ENCODE measurements at regions not wholly inside any gene's neighbourhood (a gene's known extent, or its start where the extent isn't known, plus 50 kb on each side); places are given as distances from the start of the nearest gene placed in this dataset.
"Not testable (repeated sequence)": the region's sequence is repeated elsewhere in the genome, so short reads cannot be mapped to it uniquely, and the experiment has no call there.

DNA sequence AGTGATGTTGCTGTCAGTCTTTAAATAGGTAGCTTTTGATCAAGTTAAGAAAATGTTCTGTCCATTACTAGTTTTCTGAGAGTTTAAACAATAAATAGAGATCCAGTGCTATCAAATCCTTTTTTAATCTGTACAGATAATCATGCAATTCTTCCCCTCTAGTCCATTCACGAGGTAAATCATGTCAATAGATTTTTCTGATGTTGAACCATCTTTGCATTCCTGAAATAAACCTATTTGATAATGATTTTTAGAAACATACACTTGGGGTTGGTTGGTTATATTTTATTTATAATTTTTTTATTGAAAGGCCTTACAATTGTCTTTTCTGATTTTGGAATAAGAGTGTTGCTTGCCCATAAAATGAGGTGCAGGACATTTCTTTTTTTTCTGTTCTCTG is 95.0 kb downstream of the FAM53A start:
- ATAC-seq (ENCODE audit: low read depth), result no peak
- no peak overlapping the region for H3K27ac Mint-ChIP-seq
- peaks cover 17% of the 10 kb centered on the region for H3K9me3 Mint-ChIP-seq
- H3K27me3 Mint-ChIP-seq, result peaks cover 2% of the 10 kb centered on the region
- H3K4me1 Mint-ChIP-seq, result peaks cover 2% of the 10 kb centered on the region
- DNase-seq (ENCODE audit: low spot score in 2 of 2), result no peak
- no peak overlapping the region for H3K4me3 Mint-ChIP-seq
- peaks cover 5% of the 10 kb centered on the region for H3K36me3 Mint-ChIP-seq

- Mint-ChIP-seq H3K4me3 (no peak overlapping the region), H3K27ac (no peak overlapping the region), H3K27me3 (peaks cover 2% of the 10 kb centered on the region), H3K36me3 (peaks cover 5% of the 10 kb centered on the region), H3K4me1 (peaks cover 2% of the 10 kb centered on the region), H3K9me3 (peaks cover 17% of the 10 kb centered on the region)
- no peak for DNase-seq (ENCODE audit: low spot score in 2 of 2)
- ATAC-seq (ENCODE audit: low read depth), result no peak
Measured at GRCh38 chr4:1588306-1588705, 95.8 kb downstream of the FAM53A start.

DNA sequence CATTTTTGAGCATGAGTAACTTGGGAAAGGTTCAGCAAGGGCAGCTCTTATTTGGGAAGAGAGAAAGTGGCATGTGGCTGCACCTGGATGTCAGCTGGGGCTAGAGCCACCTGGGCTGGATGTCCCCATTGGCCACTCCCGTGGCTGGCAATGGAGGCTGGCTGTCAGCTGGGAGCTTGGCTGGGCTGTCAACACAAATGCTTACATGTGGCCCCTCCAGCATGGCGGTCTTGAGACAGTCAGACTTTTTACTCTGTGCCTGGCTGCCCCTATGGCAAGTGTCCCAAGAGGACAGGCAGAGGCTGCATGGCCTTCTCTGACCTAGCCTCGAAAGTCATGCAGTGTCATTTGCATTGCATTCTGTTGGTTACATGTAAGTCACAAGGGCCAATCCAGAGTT is 99.6 kb downstream of the FAM53A start:
- H3K27ac Mint-ChIP-seq, result no peak overlapping the region
- ATAC-seq (ENCODE audit: low read depth) (no peak), DNase-seq (ENCODE audit: low spot score in 2 of 2) (no peak)

DNA sequence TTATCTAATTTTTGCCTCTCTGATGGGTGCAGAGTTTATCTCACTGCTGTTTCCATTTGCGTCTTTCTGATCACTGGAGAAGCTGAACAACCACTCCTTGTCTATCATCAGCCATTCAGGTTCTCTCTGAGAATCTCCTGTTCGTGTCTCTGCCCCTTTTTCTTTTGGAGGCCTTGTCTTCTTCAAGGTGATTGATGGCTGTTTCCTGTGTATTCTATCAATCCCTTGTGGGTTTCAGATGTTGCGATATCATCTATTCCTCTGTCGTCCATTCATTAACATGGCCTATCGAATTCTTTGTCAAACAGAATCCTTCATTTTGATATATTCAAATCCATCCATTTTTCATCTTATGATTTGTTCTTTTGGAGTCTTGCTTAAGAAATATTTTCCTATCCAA is 100.3 kb downstream of the FAM53A start:
- Mint-ChIP-seq H3K27ac (peak overlapping the region; percentile 56), H3K4me3 (no peak overlapping the region), H3K27me3 (no peaks in the 10 kb centered on the region), H3K4me1 (peaks cover 7% of the 10 kb centered on the region), H3K36me3 (no peaks in the 10 kb centered on the region), H3K9me3 (peaks cover 6% of the 10 kb centered on the region)
- ATAC-seq (ENCODE audit: low read depth) (no peak), DNase-seq (ENCODE audit: low spot score in 2 of 2) (no peak)

More for the DNA sequence above, 99.6 kb downstream of the FAM53A start:
- Mint-ChIP-seq H3K9me3 (peaks cover 8% of the 10 kb centered on the region), H3K36me3 (no peaks in the 10 kb centered on the region), H3K27me3 (no peaks in the 10 kb centered on the region), H3K4me1 (peaks cover 7% of the 10 kb centered on the region), H3K4me3 (no peak overlapping the region)

- DNase-seq (ENCODE audit: low spot score in 2 of 2) (no peak), ATAC-seq (ENCODE audit: low read depth) (no peak)
- Mint-ChIP-seq H3K9me3 (peaks cover 2% of the 10 kb centered on the region), H3K4me1 (peaks cover 7% of the 10 kb centered on the region), H3K27me3 (no peaks in the 10 kb centered on the region), H3K27ac (peak overlapping the region; percentile 56), H3K4me3 (no peak overlapping the region), H3K36me3 (no peaks in the 10 kb centered on the region)
Measured at GRCh38 chr4:1583051-1583785, 100.9 kb downstream of the FAM53A start.

DNA sequence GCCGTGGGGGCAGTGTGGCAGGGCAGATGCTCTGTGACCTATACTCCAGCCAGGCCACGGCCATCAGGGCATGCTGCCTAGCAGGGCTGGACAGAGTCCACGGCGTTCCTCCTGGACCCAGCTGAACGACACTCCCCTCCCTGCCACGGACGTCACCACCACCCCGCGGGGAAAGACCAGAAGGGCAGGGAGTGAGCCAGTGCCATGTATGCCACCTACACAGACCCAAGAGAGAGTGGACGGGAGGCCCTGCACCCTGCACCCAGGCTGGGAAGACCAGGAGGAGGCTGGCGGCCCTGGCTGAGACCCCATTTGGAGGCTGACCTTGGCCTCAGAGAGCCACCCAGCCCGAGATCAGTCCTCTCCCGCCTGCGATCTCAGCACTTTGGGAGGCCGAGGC is 101.9 kb downstream of the FAM53A start:
- H3K4me3 Mint-ChIP-seq, result no peak overlapping the region
- peaks cover 7% of the 10 kb centered on the region for H3K4me1 Mint-ChIP-seq
- no peak overlapping the region for H3K27ac Mint-ChIP-seq
- DNase-seq (ENCODE audit: low spot score in 2 of 2) (no peak), ATAC-seq (ENCODE audit: low read depth) (no peak)
- H3K27me3 Mint-ChIP-seq, result no peaks in the 10 kb centered on the region
- H3K36me3 Mint-ChIP-seq, result no peaks in the 10 kb centered on the region
- H3K9me3 Mint-ChIP-seq, result peaks cover 2% of the 10 kb centered on the region

DNA sequence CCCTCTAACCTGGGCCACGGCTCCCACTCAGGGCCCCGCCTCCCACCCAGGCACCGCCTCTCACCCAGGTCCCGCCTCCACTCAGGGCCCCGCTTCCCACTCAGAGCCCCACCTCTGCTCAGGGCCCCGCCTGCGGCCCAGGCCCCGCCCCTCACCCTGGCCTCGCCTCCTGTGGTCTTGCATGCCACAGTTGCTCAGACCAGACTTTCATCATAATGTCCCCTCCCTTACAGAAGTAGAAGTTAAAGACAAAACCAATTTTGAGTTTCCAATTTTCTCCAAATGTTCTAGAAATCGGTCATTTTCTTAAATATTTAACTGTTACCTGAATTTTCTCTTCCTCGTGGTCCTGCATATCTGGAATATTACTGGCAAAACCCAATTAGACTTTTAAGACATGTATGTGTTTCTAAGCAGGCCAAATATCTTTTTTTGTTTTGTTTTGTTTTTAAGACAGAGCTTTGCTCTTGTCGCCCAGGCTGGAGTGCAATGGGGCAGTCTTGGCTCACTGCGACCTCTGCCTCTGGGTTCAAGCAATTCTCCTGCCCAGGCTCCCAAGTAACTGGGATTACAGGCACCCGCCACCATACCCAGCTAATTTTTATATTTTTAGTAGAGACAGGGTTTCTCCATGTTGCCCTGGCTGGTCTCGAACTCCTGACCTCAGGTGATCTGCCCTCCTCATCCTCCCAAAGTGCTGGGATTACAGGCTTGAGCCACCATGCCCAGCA is 102.8 kb downstream of the FAM53A start:
- DNase-seq (ENCODE audit: low spot score in 2 of 2), result peak; percentile 89 to 95
- H3K9me3 Mint-ChIP-seq, result not testable (repeated sequence)
- peak overlapping the region; percentile 41 for H3K4me3 Mint-ChIP-seq

GRCh38 chr4:1580692-1581012 is 103.5 kb downstream of the FAM53A start:
- not testable (repeated sequence) for ATAC-seq (ENCODE audit: low read depth); DNase-seq (ENCODE audit: low spot score in 2 of 2); H3K9me3 Mint-ChIP-seq; H3K4me1 Mint-ChIP-seq; H3K27me3 Mint-ChIP-seq; H3K4me3 Mint-ChIP-seq; H3K27ac Mint-ChIP-seq; H3K36me3 Mint-ChIP-seq

More for the DNA sequence above, 102.8 kb downstream of the FAM53A start:
- H3K27me3 Mint-ChIP-seq, H3K4me1 Mint-ChIP-seq, H3K36me3 Mint-ChIP-seq: not testable (repeated sequence)
- H3K27ac Mint-ChIP-seq, result peak overlapping the region; percentile 72
- ATAC-seq (ENCODE audit: low read depth), result peak; percentile 70

- Mint-ChIP-seq H3K27me3 (no peaks in the 10 kb centered on the region), H3K4me1 (peaks cover 7% of the 10 kb centered on the region), H3K9me3 (no peaks in the 10 kb centered on the region), H3K36me3 (no peaks in the 10 kb centered on the region), H3K27ac (no peak overlapping the region), H3K4me3 (peak overlapping the region; percentile 78)
- DNase-seq (ENCODE audit: low spot score in 2 of 2) (peak; percentile 89 to 94), ATAC-seq (ENCODE audit: low read depth) (peak; percentile 70)
Measured at GRCh38 chr4:1579901-1580691, 104.0 kb downstream of the FAM53A start.

GRCh38 chr4:1579001-1579900 is 104.9 kb downstream of the FAM53A start:
- Mint-ChIP-seq H3K4me3 (peak overlapping the region; percentile 78), H3K27me3 (no peaks in the 10 kb centered on the region), H3K36me3 (no peaks in the 10 kb centered on the region), H3K4me1 (peaks cover 7% of the 10 kb centered on the region), H3K9me3 (no peaks in the 10 kb centered on the region), H3K27ac (no peak overlapping the region)
- peak; percentile 39 for ATAC-seq (ENCODE audit: low read depth)
- peak; percentile 68 to 81 for DNase-seq (ENCODE audit: low spot score in 2 of 2)

GRCh38 chr4:1578251-1578773 is 105.8 kb downstream of the FAM53A start:
- DNase-seq (ENCODE audit: low spot score in 2 of 2), result no peak
- no peak overlapping the region for H3K27ac Mint-ChIP-seq
- peaks cover 9% of the 10 kb centered on the region for H3K4me1 Mint-ChIP-seq
- no peak for ATAC-seq (ENCODE audit: low read depth)
- peak overlapping the region; percentile 81 for H3K4me3 Mint-ChIP-seq
- H3K9me3 Mint-ChIP-seq, result peaks cover 3% of the 10 kb centered on the region
- H3K27me3 Mint-ChIP-seq, result no peaks in the 10 kb centered on the region
- peaks cover 2% of the 10 kb centered on the region for H3K36me3 Mint-ChIP-seq

DNA sequence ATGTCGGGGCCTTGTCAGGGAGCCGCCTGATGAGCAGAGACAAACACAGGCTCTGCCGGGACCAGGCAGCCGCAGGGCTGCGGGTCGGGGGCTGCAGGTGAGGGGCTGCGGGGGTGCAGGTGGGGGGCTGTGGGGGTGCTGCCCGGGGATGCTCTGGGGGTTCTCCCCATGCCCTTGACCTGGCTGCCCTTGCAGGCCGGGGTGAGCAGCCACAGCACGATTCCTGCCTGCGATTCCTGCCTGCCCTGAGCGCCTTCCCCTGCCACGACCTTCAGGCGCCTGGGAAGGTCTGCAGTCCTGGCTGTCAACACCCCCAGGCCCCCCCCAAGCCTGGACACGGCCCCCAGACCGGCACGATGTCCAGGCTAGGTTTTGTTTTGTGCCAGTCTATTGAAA is 106.3 kb downstream of the FAM53A start:
- no peak for DNase-seq (ENCODE audit: low spot score in 2 of 2)
- Mint-ChIP-seq H3K36me3 (peaks cover 2% of the 10 kb centered on the region), H3K4me1 (peaks cover 12% of the 10 kb centered on the region), H3K27me3 (no peaks in the 10 kb centered on the region), H3K4me3 (peak overlapping the region; percentile 32), H3K9me3 (peaks cover 3% of the 10 kb centered on the region), H3K27ac (no peak overlapping the region)
- no peak for ATAC-seq (ENCODE audit: low read depth)

Measured in memory B cell (primary cell).